GM23338 (cell line): ENCODE measurements at regions not wholly inside any gene's neighbourhood (a gene's known extent, or its start where the extent isn't known, plus 50 kb on each side); places are given as distances from the start of the nearest gene placed in this dataset.

Experiments
- ATAC-seq: fragments of 200-7000 bp; cut with Tn5 transposase; 3 replicates; pipeline ENCODE4 v1.9.1; 2020
- DNase-seq: peaks from one replicate; pipeline ENCODE4 v3.0.0-alpha.2; 2015; ENCODE audit warnings: low spot score
- H2AFZ ChIP-seq: fragments of 200-600 bp; sonication (generic); 2 replicates; pipeline ENCODE4 v1.8.0; 2016; ENCODE audit warnings: antibody characterized with exemption, mild to moderate bottlenecking, moderate library complexity
- H3F3A ChIP-seq: fragments of 200-600 bp; sonication (generic); replicated peaks from 2 replicates; pipeline ENCODE4 v1.8.0; 2017; ENCODE audit warnings: antibody characterized with exemption, mixed run types, low read depth
- H3K27ac ChIP-seq: fragments of 200-600 bp; sonication (generic); 2 replicates; pipeline ENCODE4 v1.6.1; 2016; ENCODE audit warnings: low read depth
- H3K27me3 ChIP-seq: fragments of 200-600 bp; sonication (generic); 2 replicates; pipeline ENCODE4 v1.8.0; 2016; ENCODE audit warnings: mild to moderate bottlenecking, mixed run types, moderate library complexity; ENCODE audit not compliant: insufficient read depth
- H3K36me3 ChIP-seq: fragments of 200-600 bp; sonication (generic); 2 replicates; pipeline ENCODE4 v1.8.0; 2016; ENCODE audit warnings: mild to moderate bottlenecking; ENCODE audit not compliant: insufficient read depth
- H3K4me1 ChIP-seq: fragments of 200-600 bp; sonication (generic); 2 replicates; pipeline ENCODE4 v1.8.0; 2016; ENCODE audit warnings: mild to moderate bottlenecking, moderate library complexity; ENCODE audit not compliant: insufficient read depth
- H3K4me2 ChIP-seq: fragments of 200-600 bp; sonication (generic); 2 replicates; pipeline ENCODE4 v1.7.1; 2017; ENCODE audit warnings: mixed run types
- H3K4me3 ChIP-seq: fragments of 200-600 bp; sonication (generic); 2 replicates; pipeline ENCODE4 v1.6.1; 2016; ENCODE audit warnings: mixed run types
- H3K79me2 ChIP-seq: fragments of 200-600 bp; sonication (generic); replicated peaks from 2 replicates; pipeline ENCODE4 v1.8.0; 2017; ENCODE audit warnings: mild to moderate bottlenecking; ENCODE audit not compliant: insufficient read depth
- H3K9me2 ChIP-seq: fragments of 200-600 bp; sonication (generic); 2 replicates; pipeline ENCODE4 v1.8.0; 2017; ENCODE audit not compliant: insufficient read depth
- H4K20me1 ChIP-seq: fragments of 200-600 bp; sonication (generic); replicated peaks from 2 replicates; pipeline ENCODE4 v1.8.0; 2017; ENCODE audit warnings: mild to moderate bottlenecking; ENCODE audit not compliant: insufficient read depth
- H3K27ac Mint-ChIP-seq: 2 replicates; pipeline ENCODE4 v1.8.0; 2020; ENCODE audit warnings: inconsistent platforms, mild to moderate bottlenecking, moderate library complexity, mixed read lengths
- H3K27me3 Mint-ChIP-seq: 3 replicates; pipeline ENCODE4 v1.8.0; 2022; ENCODE audit warnings: low read depth, mild to moderate bottlenecking, moderate library complexity, mixed read lengths, inconsistent platforms; ENCODE audit not compliant: insufficient read depth, poor library complexity
- H3K36me3 Mint-ChIP-seq: 3 replicates; pipeline ENCODE4 v1.8.0; 2021; ENCODE audit warnings: low read depth, mild to moderate bottlenecking, inconsistent platforms, moderate library complexity, mixed read lengths
- H3K4me1 Mint-ChIP-seq: 3 replicates; pipeline ENCODE4 v1.8.0; 2020; ENCODE audit warnings: mild to moderate bottlenecking, inconsistent platforms, mixed read lengths
- H3K4me3 Mint-ChIP-seq: 3 replicates; pipeline ENCODE4 v1.8.0; 2021; ENCODE audit warnings: moderate library complexity, mild to moderate bottlenecking, inconsistent platforms, mixed read lengths
- H3K9me3 Mint-ChIP-seq: 3 replicates; pipeline ENCODE4 v1.8.0; 2020; ENCODE audit warnings: moderate library complexity, mild to moderate bottlenecking, inconsistent platforms, mixed read lengths
- CREB1 ChIP-seq: fragments of 250-450 bp; sonication (Bioruptor Pico); IDR thresholded peaks from 2 replicates; pipeline ENCODE4 v1.5.0; 2020; ENCODE audit warnings: low read depth, mild to moderate bottlenecking, moderate library complexity
- EZH2 ChIP-seq: fragments of 200-600 bp; sonication (generic); IDR thresholded peaks from one replicate; pipeline ENCODE4 v1.8.0; 2017; ENCODE audit warnings: antibody characterized with exemption, mild to moderate bottlenecking, low read depth; ENCODE audit not compliant: unreplicated experiment
- POLR2AphosphoS5 ChIP-seq: IDR thresholded peaks from 2 replicates; pipeline ENCODE4 v1.6.1; 2016; ENCODE audit warnings: antibody characterized with exemption, low read depth
- ZNF462 ChIP-seq: fragments of 250-450 bp; sonication (Bioruptor Pico); IDR thresholded peaks from 2 replicates; pipeline ENCODE4 v1.5.0; 2020; ENCODE audit warnings: mild to moderate bottlenecking, moderate library complexity

- H4K20me1 ChIP-seq, result no peaks in the 10 kb centered on the region
- Mint-ChIP-seq H3K9me3 (no peaks in the 10 kb centered on the region), H3K4me3 (no peak overlapping the region), H3K4me1 (peaks cover 27% of the 10 kb centered on the region), H3K27ac (peak overlapping the region; percentile 22), H3K27me3 (peaks cover 4% of the 10 kb centered on the region), H3K36me3 (no peaks in the 10 kb centered on the region)
- H2AFZ ChIP-seq, result no peak overlapping the region
- no peaks in the 10 kb centered on the region; the same call in 1 of the 2 replicates for H3K9me2 ChIP-seq
- no peaks in the 10 kb centered on the region for H3K79me2 ChIP-seq
- ATAC-seq (peak; percentile 61), DNase-seq (no peak)
- H3F3A ChIP-seq, result no peaks in the 10 kb centered on the region
- H3K4me1 ChIP-seq, result peaks cover 26% of the 10 kb centered on the region
- no peak for TF ChIP-seq EZH2
- no peak for TF ChIP-seq CREB1 (CRISPR knock-in tag)
- no peak for TF ChIP-seq ZNF462 (CRISPR knock-in tag)
- no peaks in the 10 kb centered on the region for H3K27me3 ChIP-seq
- H3K27ac ChIP-seq, result no peak overlapping the region
- peak overlapping the region; percentile 49 for H3K4me2 ChIP-seq
- H3K36me3 ChIP-seq, result no peaks in the 10 kb centered on the region
- no peak overlapping the region for H3K4me3 ChIP-seq
These were observed 141.1 kb downstream of the AASDH start for GRCh38 chr4:56246233-56246610.

- H3K27me3 Mint-ChIP-seq, result peaks cover 4% of the 10 kb centered on the region
- H3F3A ChIP-seq, result no peaks in the 10 kb centered on the region
- no peaks in the 10 kb centered on the region for H3K79me2 ChIP-seq
- H3K36me3 ChIP-seq, result no peaks in the 10 kb centered on the region
- no peaks in the 10 kb centered on the region for H4K20me1 ChIP-seq
- ATAC-seq, result peak; percentile 84
- no peak overlapping the region for H2AFZ ChIP-seq
- peak; percentile 34 for DNase-seq
- no peak overlapping the region for H3K27ac ChIP-seq
- no peak overlapping the region for H3K4me3 Mint-ChIP-seq
- no peaks in the 10 kb centered on the region for H3K36me3 Mint-ChIP-seq
- no peak for TF ChIP-seq POLR2AphosphoS5
- peak; percentile 5; the same call in 1 of the 2 replicates for TF ChIP-seq ZNF462 (CRISPR knock-in tag)
- no peaks in the 10 kb centered on the region for H3K27me3 ChIP-seq
- H3K9me3 Mint-ChIP-seq, result no peaks in the 10 kb centered on the region
- H3K27ac Mint-ChIP-seq, result peak overlapping the region; percentile 26
- H3K4me3 ChIP-seq, result no peak overlapping the region
- H3K4me1 Mint-ChIP-seq, result peaks cover 27% of the 10 kb centered on the region
- no peaks in the 10 kb centered on the region; the same call in 1 of the 2 replicates for H3K9me2 ChIP-seq
- H3K4me1 ChIP-seq, result peaks cover 26% of the 10 kb centered on the region
- H3K4me2 ChIP-seq, result peak overlapping the region; percentile 49
These were observed 141.6 kb downstream of the AASDH start for GRCh38 chr4:56245547-56246232.
